ENCODE measurements at regions not wholly inside any gene's neighbourhood (a gene's known extent, or its start where the extent isn't known, plus 50 kb on each side); places are given as distances from the start of the nearest gene placed in this dataset.

GRCh38 chr17:22411185-22411784 lies 719.0 kb downstream of the KCNJ18 start:
- TF ChIP-seq CTCF (IDR thresholded peaks at IDR 0.05; ENCODE audit: low read length) (no peak), EZH2 (optimal IDR thresholded peaks at IDR 0.05; ENCODE audit: low read depth, low read length) (no peak), EZH2phosphoT487 (IDR thresholded peaks at IDR 0.05; ENCODE audit: low read length) (no peak)
